ENCODE measurements at regions not wholly inside any gene's neighbourhood (a gene's known extent, or its start where the extent isn't known, plus 50 kb on each side); places are given as distances from the start of the nearest gene placed in this dataset.

GRCh38 chr14:54322246-54322645 lies 74.6 kb upstream of the CDKN3 start:
- no peak for DNase-seq

GRCh38 chr14:54322701-54323337 lies 74.0 kb upstream of the CDKN3 start:
- no peak for DNase-seq

- no peak for DNase-seq
These were observed 71.0 kb upstream of the CDKN3 start for GRCh38 chr14:54325766-54326165.

- DNase-seq = peak; percentile 54
These were observed 67.6 kb upstream of the CDKN3 start for GRCh38 chr14:54329082-54329695.

- no peak for DNase-seq
These were observed 65.9 kb upstream of the CDKN3 start for GRCh38 chr14:54330876-54331275.

GRCh38 chr14:54331516-54331915 lies 65.3 kb upstream of the CDKN3 start:
- no peak for DNase-seq

- DNase-seq = no peak
These were observed 64.3 kb upstream of the CDKN3 start for GRCh38 chr14:54332490-54332889.

GRCh38 chr14:54333511-54333910 lies 63.3 kb upstream of the CDKN3 start:
- no peak for DNase-seq

GRCh38 chr14:54335569-54336155 lies 61.1 kb upstream of the CDKN3 start:
- DNase-seq = no peak

- no peak for DNase-seq
These were observed 59.5 kb upstream of the CDKN3 start for GRCh38 chr14:54337314-54337713.

GRCh38 chr14:54338696-54339317 lies 58.0 kb upstream of the CDKN3 start:
- DNase-seq = peak; percentile 7

- DNase-seq = no peak
These were observed 57.0 kb upstream of the CDKN3 start for GRCh38 chr14:54339771-54340170.

- DNase-seq = no peak
These were observed 54.0 kb upstream of the CDKN3 start for GRCh38 chr14:54342806-54343205.

GRCh38 chr14:54343272-54344121 lies 53.3 kb upstream of the CDKN3 start:
- no peak for DNase-seq

- peak; percentile 9 for DNase-seq
These were observed 52.4 kb upstream of the CDKN3 start for GRCh38 chr14:54344445-54344844.

- DNase-seq = no peak
These were observed 50.5 kb upstream of the CDKN3 start for GRCh38 chr14:54346257-54346656.
